ENCODE measurements at regions not wholly inside any gene's neighbourhood (a gene's known extent, or its start where the extent isn't known, plus 50 kb on each side); places are given as distances from the start of the nearest gene placed in this dataset.

- no peaks in the 10 kb centered on the region for H3K9me3 ChIP-seq
- DNase-seq (ENCODE audit: extremely low spot score) = no peak
- 53% methylated on average over 2 of the region's 2 CpGs for WGBS
- intact Hi-C loops (cut with DNase I) = no loop called here
- H3K4me3 ChIP-seq = no peak overlapping the region
- no peaks in the 10 kb centered on the region for H3K36me3 ChIP-seq
- no peak for TF ChIP-seq CTCF (IDR thresholded peaks at IDR 0.05)
- no peak for TF ChIP-seq EP300 (IDR thresholded peaks at IDR 0.05)
- no peaks in the 10 kb centered on the region for H3K27me3 ChIP-seq
- H3K27ac ChIP-seq (replicated peaks in 1 of 4) = no peak overlapping the region
- peaks cover 0 to 7% (median 0%) of the 10 kb centered on the region in 4 donors for H3K4me1 ChIP-seq
These were observed 1373.7 kb downstream of the PCDH9 start for GRCh38 chr13:65856431-65856830.

- intact Hi-C loops (cut with DNase I) = no loop called here
- 69% methylated on average over 7 of the region's 7 CpGs for WGBS
- no peaks in the 10 kb centered on the region for H3K27me3 ChIP-seq
- no peak overlapping the region for H3K27ac ChIP-seq (replicated peaks in 1 of 4)
- no peak for DNase-seq (ENCODE audit: extremely low spot score)
- no peaks in the 10 kb centered on the region for H3K9me3 ChIP-seq
- TF ChIP-seq POLR2A (IDR thresholded peaks at IDR 0.05; ENCODE audit: low read depth) (no peak), EP300 (IDR thresholded peaks at IDR 0.05) (no peak), CTCF (IDR thresholded peaks at IDR 0.05) (no peak), POLR2AphosphoS5 (IDR thresholded peaks at IDR 0.05) (no peak)
- no peak overlapping the region for H3K4me3 ChIP-seq
- peaks cover 0 to 7% (median 0%) of the 10 kb centered on the region in 4 donors for H3K4me1 ChIP-seq
- no peaks in the 10 kb centered on the region for H3K36me3 ChIP-seq
These were observed 1374.8 kb downstream of the PCDH9 start for GRCh38 chr13:65855242-65855805.

- WGBS = 73% methylated on average over 3 of the region's 3 CpGs
- H3K4me3 ChIP-seq = no peak overlapping the region
- H3K9me3 ChIP-seq = no peaks in the 10 kb centered on the region
- no peaks in the 10 kb centered on the region for H3K27me3 ChIP-seq
- no peak overlapping the region for H3K27ac ChIP-seq (replicated peaks in 1 of 4)
- intact Hi-C loops (cut with DNase I) = no loop called here
- H3K4me1 ChIP-seq = peaks cover 0 to 7% (median 0%) of the 10 kb centered on the region in 4 donors
- H3K36me3 ChIP-seq = no peaks in the 10 kb centered on the region
- TF ChIP-seq CTCF (IDR thresholded peaks at IDR 0.05) (no peak), EP300 (IDR thresholded peaks at IDR 0.05) (no peak), POLR2A (IDR thresholded peaks at IDR 0.05; ENCODE audit: low read depth) (no peak), POLR2AphosphoS5 (IDR thresholded peaks at IDR 0.05) (no peak)
- no peak for DNase-seq (ENCODE audit: extremely low spot score)
These were observed 1375.7 kb downstream of the PCDH9 start for GRCh38 chr13:65854431-65854830.

- no peak overlapping the region for H3K27ac ChIP-seq (replicated peaks in 1 of 4)
- intact Hi-C loops (cut with DNase I) = no loop called here
- TF ChIP-seq POLR2A (IDR thresholded peaks at IDR 0.05; ENCODE audit: low read depth) (no peak), EP300 (IDR thresholded peaks at IDR 0.05) (no peak), POLR2AphosphoS5 (IDR thresholded peaks at IDR 0.05) (no peak), CTCF (IDR thresholded peaks at IDR 0.05) (no peak)
- DNase-seq (ENCODE audit: extremely low spot score) = no peak
- H3K9me3 ChIP-seq = no peaks in the 10 kb centered on the region
- H3K4me1 ChIP-seq = peaks cover 0 to 18% (median 3%) of the 10 kb centered on the region in 4 donors
- 96% methylated on average over 15 of the region's 22 CpGs for WGBS
- H3K4me3 ChIP-seq = no peak overlapping the region
- no peaks in the 10 kb centered on the region for H3K36me3 ChIP-seq
- no peaks in the 10 kb centered on the region for H3K27me3 ChIP-seq
These were observed 1385.8 kb downstream of the PCDH9 start for GRCh38 chr13:65844266-65844841.

- no peaks in the 10 kb centered on the region for H3K27me3 ChIP-seq
- H3K4me3 ChIP-seq = no peak overlapping the region
- H3K4me1 ChIP-seq = peaks cover 0 to 18% (median 3%) of the 10 kb centered on the region in 4 donors
- H3K36me3 ChIP-seq = no peaks in the 10 kb centered on the region
- DNase-seq (ENCODE audit: extremely low spot score) = no peak
- TF ChIP-seq EP300 (IDR thresholded peaks at IDR 0.05) = no peak
- TF ChIP-seq POLR2A (IDR thresholded peaks at IDR 0.05; ENCODE audit: low read depth) = no peak
- no peak for TF ChIP-seq POLR2AphosphoS5 (IDR thresholded peaks at IDR 0.05)
- no peak for TF ChIP-seq CTCF (IDR thresholded peaks at IDR 0.05)
- 95% methylated on average over 10 of the region's 13 CpGs for WGBS
- H3K27ac ChIP-seq (replicated peaks in 1 of 4) = no peak overlapping the region
- intact Hi-C loops (cut with DNase I) = no loop called here
- no peaks in the 10 kb centered on the region for H3K9me3 ChIP-seq
These were observed 1386.8 kb downstream of the PCDH9 start for GRCh38 chr13:65843314-65843731.

Measured in esophagus muscularis mucosa (tissue), 4 donors.